ENCODE measurements at regions not wholly inside any gene's neighbourhood (a gene's known extent, or its start where the extent isn't known, plus 50 kb on each side); places are given as distances from the start of the nearest gene placed in this dataset.

DNA sequence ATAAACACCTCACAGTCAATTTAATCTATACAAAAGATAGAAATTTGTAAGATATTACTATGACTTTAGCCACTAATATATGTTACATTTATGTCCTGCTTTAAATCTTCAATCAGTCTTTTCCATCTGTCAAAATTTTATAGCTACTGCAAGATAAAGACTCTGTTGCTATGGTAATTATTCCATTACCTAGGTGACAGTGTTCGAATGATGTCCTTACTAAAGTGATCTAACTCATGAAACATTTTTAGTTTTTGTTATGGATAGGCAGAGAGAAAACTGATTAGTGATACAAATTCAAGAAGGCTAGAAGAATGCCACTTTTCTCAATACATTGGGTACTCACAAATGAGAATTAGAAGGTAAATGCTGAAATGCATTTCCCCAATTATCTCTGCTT, 359.9 kb upstream of the FSHR start:
- no peak for DNase-seq (ENCODE audit: low read depth)

DNA sequence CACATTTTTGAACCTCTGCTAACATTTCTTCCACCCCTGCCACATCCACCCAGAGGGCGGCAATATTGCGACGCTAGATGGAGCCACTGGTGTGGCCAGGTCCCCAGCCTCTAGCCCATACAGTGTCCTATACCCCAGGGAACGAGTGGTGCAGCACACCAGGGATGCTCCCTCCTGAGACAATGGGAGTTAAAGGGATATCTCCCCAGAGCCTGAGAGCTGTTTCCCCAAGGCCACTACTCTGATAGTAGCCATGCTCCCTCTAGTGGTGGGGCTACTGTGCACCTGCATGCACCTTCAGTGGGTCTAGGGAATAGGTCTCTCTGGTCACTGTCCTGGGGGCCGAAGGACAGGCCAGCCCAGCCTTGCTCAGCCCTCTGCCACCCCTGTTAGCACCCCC, 336.4 kb upstream of the FSHR start:
- no peak for DNase-seq (ENCODE audit: low read depth)

GRCh38 chr2:49487139-49487538, 332.8 kb upstream of the FSHR start:
- DNase-seq (ENCODE audit: low read depth), result no peak

GRCh38 chr2:49480520-49480919, 326.2 kb upstream of the FSHR start:
- no peak for DNase-seq (ENCODE audit: low read depth)

GRCh38 chr2:49465157-49465831, 311.0 kb upstream of the FSHR start:
- no peak for DNase-seq (ENCODE audit: low read depth)

GRCh38 chr2:49459314-49459993, 305.1 kb upstream of the FSHR start:
- DNase-seq (ENCODE audit: low read depth), result no peak

DNA sequence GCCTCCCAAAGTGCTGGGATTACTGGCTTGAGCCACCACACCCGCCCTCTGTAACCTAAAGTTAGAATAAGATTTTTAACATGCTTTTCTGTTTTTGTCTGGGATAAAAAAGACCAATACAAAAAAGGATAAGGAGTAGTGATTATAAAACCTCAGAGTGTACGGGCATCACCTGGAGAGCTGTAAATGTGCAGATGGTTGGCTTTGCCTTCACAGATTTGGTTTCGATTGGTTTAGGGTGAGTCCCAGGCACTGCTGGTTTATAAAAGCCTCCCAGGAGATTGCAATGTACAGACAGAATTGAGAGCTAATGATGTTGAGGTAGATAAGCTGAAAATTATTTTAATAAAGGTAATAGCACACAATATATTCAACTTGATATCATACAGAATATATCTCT, 289.7 kb upstream of the FSHR start:
- DNase-seq (ENCODE audit: low read depth), result no peak

DNA sequence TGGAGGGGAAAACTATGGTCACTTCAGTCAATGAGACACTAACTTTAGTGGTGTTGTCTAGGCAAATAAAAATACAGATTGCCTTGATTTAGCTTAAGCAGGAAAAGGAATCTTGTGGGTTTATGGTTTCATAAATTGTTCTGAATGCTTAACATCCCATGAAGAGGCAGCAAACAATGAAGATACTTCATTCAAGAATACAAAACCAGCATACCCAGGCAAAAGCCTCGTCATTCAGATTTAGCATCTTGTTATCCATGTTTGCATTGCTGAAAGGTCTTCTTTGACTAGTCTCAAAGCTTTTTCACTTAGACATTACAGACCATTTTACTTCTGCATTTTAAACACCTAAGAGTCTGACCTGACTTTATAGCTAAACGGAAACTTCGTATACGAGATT, 272.7 kb upstream of the FSHR start:
- DNase-seq (ENCODE audit: low read depth), result no peak

GRCh38 chr2:49416252-49416651, 261.9 kb upstream of the FSHR start:
- DNase-seq (ENCODE audit: low read depth), result no peak

GRCh38 chr2:49404108-49404507, 249.8 kb upstream of the FSHR start:
- no peak for DNase-seq (ENCODE audit: low read depth)

DNA sequence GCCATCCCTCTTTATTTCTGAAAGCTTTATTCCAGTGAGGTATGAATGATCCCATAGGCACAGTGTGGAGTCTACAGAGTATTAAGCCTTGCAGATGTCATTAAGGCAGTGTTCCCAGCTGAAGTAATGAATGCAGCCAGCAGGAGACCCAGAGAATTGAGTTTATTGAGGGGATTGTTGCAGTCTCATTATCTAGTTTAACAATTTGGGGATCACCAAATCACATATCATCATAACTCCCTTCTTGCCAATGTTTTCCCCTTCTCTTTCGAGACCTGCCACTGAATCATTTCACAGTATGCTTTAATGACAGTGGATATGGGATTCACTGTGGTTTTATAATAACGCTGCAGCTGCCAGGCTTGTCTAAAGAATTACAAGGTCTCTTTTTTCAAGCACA, 249.3 kb upstream of the FSHR start:
- DNase-seq (ENCODE audit: low read depth), result no peak

GRCh38 chr2:49379406-49379805, 225.1 kb upstream of the FSHR start:
- no peak for DNase-seq (ENCODE audit: low read depth)

DNA sequence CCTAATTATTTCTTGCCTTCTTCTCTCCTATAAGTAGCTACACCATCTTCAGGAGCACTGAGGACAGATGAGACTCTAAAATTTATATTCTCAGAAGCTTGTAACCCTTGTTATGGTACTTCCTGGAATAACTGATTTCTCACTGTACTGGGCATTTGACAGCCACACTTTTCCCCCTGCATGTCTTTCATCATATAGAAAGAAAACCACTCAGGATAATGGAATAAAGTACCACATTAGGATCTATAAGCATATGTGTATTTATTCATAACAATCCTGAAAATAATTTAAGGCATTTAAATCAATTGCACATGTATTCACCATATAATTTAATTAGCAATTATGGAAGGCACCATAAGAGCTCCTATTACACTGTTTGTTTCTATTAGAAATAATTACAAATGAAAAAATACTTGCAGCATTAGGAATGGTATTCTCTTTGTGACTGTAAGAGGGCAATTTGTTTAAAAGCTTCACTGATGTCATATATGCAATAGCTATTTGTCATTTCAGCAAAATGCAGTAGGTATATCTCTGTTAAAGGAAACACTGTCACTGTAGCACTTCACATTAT, 216.9 kb upstream of the FSHR start:
- no peak for DNase-seq (ENCODE audit: low read depth)

DNA sequence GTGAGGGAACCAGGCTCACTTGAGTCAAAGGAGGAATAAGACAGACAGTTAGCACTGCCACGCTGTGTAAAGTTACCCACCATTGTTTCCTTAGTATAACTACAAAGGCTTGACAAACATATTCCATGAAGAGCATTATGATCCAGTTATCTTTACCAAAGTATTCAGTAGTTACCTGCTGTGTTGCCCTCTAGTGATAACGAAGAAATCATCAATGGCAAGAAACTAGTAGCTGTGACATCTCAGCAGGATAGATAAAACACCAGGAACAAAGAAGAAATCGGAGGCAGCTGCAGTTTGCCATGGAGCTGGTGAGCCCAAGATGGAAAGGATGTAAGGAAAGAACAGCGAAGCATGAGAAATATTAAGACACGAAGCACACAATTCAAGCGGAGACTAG, 215.3 kb upstream of the FSHR start:
- DNase-seq (ENCODE audit: low read depth), result no peak

GRCh38 chr2:49369101-49369500, 214.8 kb upstream of the FSHR start:
- DNase-seq (ENCODE audit: low read depth), result no peak

GRCh38 chr2:49367003-49367402, 212.7 kb upstream of the FSHR start:
- no peak for DNase-seq (ENCODE audit: low read depth)

- DNase-seq (ENCODE audit: low read depth), result no peak
Measured at GRCh38 chr2:49360407-49360767, 206.1 kb upstream of the FSHR start.

GRCh38 chr2:49359721-49360406, 205.5 kb upstream of the FSHR start:
- DNase-seq (ENCODE audit: low read depth), result no peak

GRCh38 chr2:49355611-49356010, 201.3 kb upstream of the FSHR start:
- DNase-seq (ENCODE audit: low read depth), result no peak

DNA sequence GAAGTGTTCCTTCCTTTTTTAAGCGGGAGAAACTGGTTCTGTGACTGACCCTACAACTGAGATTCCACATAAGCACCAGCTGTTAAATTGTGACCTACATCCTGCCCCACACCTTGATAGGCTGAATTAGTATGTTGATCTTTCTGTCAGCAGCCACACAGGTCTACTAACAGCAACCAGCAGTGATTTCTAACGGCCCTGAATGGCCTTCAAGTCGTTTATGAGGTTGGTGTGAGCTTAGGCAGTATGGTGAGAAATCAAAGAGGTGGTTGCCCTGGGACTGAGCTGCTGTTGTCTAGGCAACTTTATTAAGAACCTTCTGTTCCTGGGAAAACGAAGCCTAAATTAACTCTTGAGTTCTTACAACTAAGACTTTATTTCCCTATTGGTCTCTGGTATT, 197.2 kb upstream of the FSHR start:
- DNase-seq (ENCODE audit: low read depth), result no peak

GRCh38 chr2:49343638-49344037, 189.3 kb upstream of the FSHR start:
- no peak for DNase-seq (ENCODE audit: low read depth)

DNA sequence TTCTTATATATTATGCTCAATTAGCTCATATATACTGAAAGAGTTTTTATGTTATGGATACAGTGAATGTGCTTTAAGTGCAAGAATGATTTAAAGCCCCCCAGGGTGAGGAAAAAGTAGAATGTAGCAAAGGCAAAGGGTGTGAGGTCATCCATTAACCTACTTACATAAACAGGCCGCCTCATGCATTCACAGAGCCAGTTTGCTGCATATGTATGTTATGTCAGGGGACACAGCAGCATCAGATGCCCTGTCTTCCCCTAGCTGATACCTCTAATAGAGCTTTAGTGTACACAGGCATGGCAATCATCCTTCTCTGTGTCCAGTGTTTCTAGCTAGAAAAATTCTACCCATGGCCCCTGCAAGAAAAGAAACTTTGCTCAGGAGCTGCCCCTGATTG, 187.8 kb upstream of the FSHR start:
- no peak for DNase-seq (ENCODE audit: low read depth)

DNA sequence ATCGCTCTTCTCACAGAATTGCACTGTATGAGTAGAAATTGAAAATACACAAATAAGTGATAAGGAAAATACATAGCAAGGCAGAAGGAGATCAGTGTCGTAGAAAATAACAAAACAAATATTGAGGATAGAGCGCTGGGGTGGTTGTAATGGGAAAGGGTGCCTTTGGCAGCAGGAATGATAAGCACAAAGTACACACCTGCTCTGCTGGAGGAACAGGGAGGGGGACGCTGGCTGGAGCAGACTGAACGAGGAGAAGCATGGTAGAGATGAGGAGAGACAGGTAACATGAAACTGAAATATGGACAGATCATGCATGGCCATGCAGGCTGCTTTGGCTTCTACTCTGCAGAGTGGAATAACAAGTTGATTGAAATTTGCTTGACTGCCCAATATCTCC, 181.2 kb upstream of the FSHR start:
- DNase-seq (ENCODE audit: low read depth), result no peak
